ENCODE measurements at regions not wholly inside any gene's neighbourhood (a gene's known extent, or its start where the extent isn't known, plus 50 kb on each side); places are given as distances from the start of the nearest gene placed in this dataset.
"Not testable (repeated sequence)": the region's sequence is repeated elsewhere in the genome, so short reads cannot be mapped to it uniquely, and the experiment has no call there.

GRCh38 chr12:19802915-19803314 is 363.6 kb downstream of the AEBP2 start:
- intact Hi-C loops (cut with micrococcal nuclease), result loop anchor here (5.0 to 10.0 kb wide), 2 partner anchors 46 to 1652 kb away; no protein-coding TSS in a partner anchor

GRCh38 chr12:19804737-19805136 is 365.4 kb downstream of the AEBP2 start:
- DNase-seq (ENCODE audit: low spot score), result no peak
- peaks cover 11% of the 10 kb centered on the region for H3K36me3 Mint-ChIP-seq (ENCODE audit: low read depth)
- peaks cover 25% of the 10 kb centered on the region for H3K4me1 Mint-ChIP-seq (ENCODE audit: low read depth)
- no peak overlapping the region for H3K27ac Mint-ChIP-seq
- H3K4me3 Mint-ChIP-seq (ENCODE audit: low read depth), result no peak overlapping the region
- intact Hi-C loops (cut with micrococcal nuclease), result loop anchor here (5.0 to 10.0 kb wide), 2 partner anchors 47 to 1650 kb away; no protein-coding TSS in a partner anchor
- peaks cover 14% of the 10 kb centered on the region for H3K9me3 Mint-ChIP-seq
- H3K27me3 Mint-ChIP-seq (ENCODE audit: low read depth), result no peaks in the 10 kb centered on the region

More at GRCh38 chr12:19802915-19803314, 363.6 kb downstream of the AEBP2 start:
- H3K27me3 Mint-ChIP-seq (ENCODE audit: low read depth), result no peaks in the 10 kb centered on the region
- H3K4me1 Mint-ChIP-seq (ENCODE audit: low read depth), result peaks cover 23% of the 10 kb centered on the region
- H3K4me3 Mint-ChIP-seq (ENCODE audit: low read depth), result no peak overlapping the region
- peaks cover 10% of the 10 kb centered on the region for H3K9me3 Mint-ChIP-seq
- peaks cover 9% of the 10 kb centered on the region for H3K36me3 Mint-ChIP-seq (ENCODE audit: low read depth)
- peak overlapping the region; percentile 69 for H3K27ac Mint-ChIP-seq
- no peak for DNase-seq (ENCODE audit: low spot score)

- Mint-ChIP-seq H3K4me3 (ENCODE audit: low read depth) (no peak overlapping the region), H3K9me3 (peaks cover 35% of the 10 kb centered on the region), H3K4me1 (ENCODE audit: low read depth) (peaks cover 4% of the 10 kb centered on the region), H3K36me3 (ENCODE audit: low read depth) (peaks cover 9% of the 10 kb centered on the region), H3K27ac (peak overlapping the region; percentile 26), H3K27me3 (ENCODE audit: low read depth) (no peaks in the 10 kb centered on the region)
- DNase-seq (ENCODE audit: low spot score), result no peak
- intact Hi-C loops (cut with micrococcal nuclease), result loop anchor here (10.0 kb wide), 1 partner anchor 1646 kb away; no protein-coding TSS in a partner anchor
Measured at GRCh38 chr12:19808371-19808770, 369.1 kb downstream of the AEBP2 start.

- Mint-ChIP-seq H3K27ac (no peak overlapping the region), H3K4me1 (ENCODE audit: low read depth) (peaks cover 4% of the 10 kb centered on the region), H3K4me3 (ENCODE audit: low read depth) (no peak overlapping the region), H3K36me3 (ENCODE audit: low read depth) (peaks cover 9% of the 10 kb centered on the region), H3K9me3 (peaks cover 42% of the 10 kb centered on the region), H3K27me3 (ENCODE audit: low read depth) (no peaks in the 10 kb centered on the region)
- no peak for DNase-seq (ENCODE audit: low spot score)
- intact Hi-C loops (cut with micrococcal nuclease), result no loop called here
Measured at GRCh38 chr12:19810213-19810612, 370.9 kb downstream of the AEBP2 start.

- Mint-ChIP-seq H3K27me3 (ENCODE audit: low read depth) (no peaks in the 10 kb centered on the region), H3K27ac (no peak overlapping the region), H3K36me3 (ENCODE audit: low read depth) (peaks cover 3% of the 10 kb centered on the region), H3K4me3 (ENCODE audit: low read depth) (no peak overlapping the region), H3K4me1 (ENCODE audit: low read depth) (peaks cover 2% of the 10 kb centered on the region), H3K9me3 (peaks cover 46% of the 10 kb centered on the region)
- DNase-seq (ENCODE audit: low spot score), result no peak
- intact Hi-C loops (cut with micrococcal nuclease), result no loop called here
Measured at GRCh38 chr12:19811922-19812321, 372.6 kb downstream of the AEBP2 start.

- no peaks in the 10 kb centered on the region for H3K36me3 Mint-ChIP-seq (ENCODE audit: low read depth)
- no peak overlapping the region for H3K27ac Mint-ChIP-seq
- H3K27me3 Mint-ChIP-seq (ENCODE audit: low read depth), result no peaks in the 10 kb centered on the region
- H3K4me3 Mint-ChIP-seq (ENCODE audit: low read depth), result no peak overlapping the region
- intact Hi-C loops (cut with micrococcal nuclease), result no loop called here
- peaks cover 28% of the 10 kb centered on the region for H3K9me3 Mint-ChIP-seq
- peaks cover 2% of the 10 kb centered on the region for H3K4me1 Mint-ChIP-seq (ENCODE audit: low read depth)
- DNase-seq (ENCODE audit: low spot score), result no peak
Measured at GRCh38 chr12:19819231-19819630, 379.9 kb downstream of the AEBP2 start.

GRCh38 chr12:19822476-19822875 is 383.2 kb downstream of the AEBP2 start:
- Mint-ChIP-seq H3K36me3 (ENCODE audit: low read depth) (peaks cover 17% of the 10 kb centered on the region), H3K9me3 (peaks cover 54% of the 10 kb centered on the region), H3K27ac (no peak overlapping the region), H3K4me3 (ENCODE audit: low read depth) (no peak overlapping the region), H3K27me3 (ENCODE audit: low read depth) (no peaks in the 10 kb centered on the region), H3K4me1 (ENCODE audit: low read depth) (peaks cover 2% of the 10 kb centered on the region)
- DNase-seq (ENCODE audit: low spot score), result no peak
- intact Hi-C loops (cut with micrococcal nuclease), result no loop called here

GRCh38 chr12:19823326-19823725 is 384.0 kb downstream of the AEBP2 start:
- H3K27me3 Mint-ChIP-seq (ENCODE audit: low read depth); intact Hi-C loops (cut with micrococcal nuclease); H3K27ac Mint-ChIP-seq; DNase-seq (ENCODE audit: low spot score); H3K4me3 Mint-ChIP-seq (ENCODE audit: low read depth); H3K4me1 Mint-ChIP-seq (ENCODE audit: low read depth): not testable (repeated sequence)
- peaks cover 50% of the 10 kb centered on the region for H3K9me3 Mint-ChIP-seq
- H3K36me3 Mint-ChIP-seq (ENCODE audit: low read depth), result peaks cover 17% of the 10 kb centered on the region

GRCh38 chr12:19826980-19827550 is 387.8 kb downstream of the AEBP2 start:
- Mint-ChIP-seq H3K9me3 (peaks cover 57% of the 10 kb centered on the region), H3K4me3 (ENCODE audit: low read depth) (no peak overlapping the region), H3K27me3 (ENCODE audit: low read depth) (no peaks in the 10 kb centered on the region), H3K27ac (peak overlapping the region; percentile 42), H3K36me3 (ENCODE audit: low read depth) (peaks cover 23% of the 10 kb centered on the region), H3K4me1 (ENCODE audit: low read depth) (peaks cover 31% of the 10 kb centered on the region)
- no peak for DNase-seq (ENCODE audit: low spot score)
- intact Hi-C loops (cut with micrococcal nuclease), result no loop called here

GRCh38 chr12:19829100-19829853 is 390.0 kb downstream of the AEBP2 start:
- peaks cover 23% of the 10 kb centered on the region for H3K36me3 Mint-ChIP-seq (ENCODE audit: low read depth)
- H3K4me1 Mint-ChIP-seq (ENCODE audit: low read depth), result peaks cover 36% of the 10 kb centered on the region
- no peak overlapping the region for H3K4me3 Mint-ChIP-seq (ENCODE audit: low read depth)
- intact Hi-C loops (cut with micrococcal nuclease), result loop anchor here (1.0 kb wide), 2 partner anchors 28 to 154 kb away; no protein-coding TSS in a partner anchor
- DNase-seq (ENCODE audit: low spot score), result no peak
- H3K9me3 Mint-ChIP-seq, result peaks cover 43% of the 10 kb centered on the region
- peak overlapping the region; percentile 87 for H3K27ac Mint-ChIP-seq
- H3K27me3 Mint-ChIP-seq (ENCODE audit: low read depth), result no peaks in the 10 kb centered on the region

- Mint-ChIP-seq H3K27me3 (ENCODE audit: low read depth) (no peaks in the 10 kb centered on the region), H3K27ac (peak overlapping the region; percentile 87), H3K36me3 (ENCODE audit: low read depth) (peaks cover 17% of the 10 kb centered on the region), H3K9me3 (peaks cover 32% of the 10 kb centered on the region), H3K4me3 (ENCODE audit: low read depth) (no peak overlapping the region), H3K4me1 (ENCODE audit: low read depth) (peaks cover 42% of the 10 kb centered on the region)
- DNase-seq (ENCODE audit: low spot score), result no peak
- intact Hi-C loops (cut with micrococcal nuclease), result loop anchor here (1.0 to 10.0 kb wide), 5 partner anchors 38 to 398 kb away; no protein-coding TSS in a partner anchor
Measured at GRCh38 chr12:19830446-19830845, 391.2 kb downstream of the AEBP2 start.

- H3K4me3 Mint-ChIP-seq (ENCODE audit: low read depth), result no peak overlapping the region
- H3K4me1 Mint-ChIP-seq (ENCODE audit: low read depth), result peaks cover 37% of the 10 kb centered on the region
- H3K9me3 Mint-ChIP-seq, result peaks cover 17% of the 10 kb centered on the region
- H3K27ac Mint-ChIP-seq, result peak overlapping the region; percentile 75
- intact Hi-C loops (cut with micrococcal nuclease), result loop anchor here (1.0 to 10.0 kb wide), 8 partner anchors 33 to 259 kb away; no protein-coding TSS in a partner anchor
- H3K36me3 Mint-ChIP-seq (ENCODE audit: low read depth), result peaks cover 5% of the 10 kb centered on the region
- no peak for DNase-seq (ENCODE audit: low spot score)
- H3K27me3 Mint-ChIP-seq (ENCODE audit: low read depth), result no peaks in the 10 kb centered on the region
Measured at GRCh38 chr12:19833775-19834501, 394.6 kb downstream of the AEBP2 start.
